22Rv1 (cell line): ENCODE measurements at regions not wholly inside any gene's neighbourhood (a gene's known extent, or its start where the extent isn't known, plus 50 kb on each side); places are given as distances from the start of the nearest gene placed in this dataset.

Experiments
- ZFX ChIP-seq: fragments of 450-650 bp; IDR thresholded peaks from 2 replicates; pipeline ENCODE4 v1.6.1; 2017; ENCODE audit warnings: antibody characterized with exemption, borderline replicate concordance
- TF ChIP-seq, protein P1 (sequence below): fragments of 450-650 bp; IDR thresholded peaks from 2 replicates; pipeline ENCODE4 v1.5.1; 2017; ENCODE audit warnings: mild to moderate bottlenecking

DNA sequence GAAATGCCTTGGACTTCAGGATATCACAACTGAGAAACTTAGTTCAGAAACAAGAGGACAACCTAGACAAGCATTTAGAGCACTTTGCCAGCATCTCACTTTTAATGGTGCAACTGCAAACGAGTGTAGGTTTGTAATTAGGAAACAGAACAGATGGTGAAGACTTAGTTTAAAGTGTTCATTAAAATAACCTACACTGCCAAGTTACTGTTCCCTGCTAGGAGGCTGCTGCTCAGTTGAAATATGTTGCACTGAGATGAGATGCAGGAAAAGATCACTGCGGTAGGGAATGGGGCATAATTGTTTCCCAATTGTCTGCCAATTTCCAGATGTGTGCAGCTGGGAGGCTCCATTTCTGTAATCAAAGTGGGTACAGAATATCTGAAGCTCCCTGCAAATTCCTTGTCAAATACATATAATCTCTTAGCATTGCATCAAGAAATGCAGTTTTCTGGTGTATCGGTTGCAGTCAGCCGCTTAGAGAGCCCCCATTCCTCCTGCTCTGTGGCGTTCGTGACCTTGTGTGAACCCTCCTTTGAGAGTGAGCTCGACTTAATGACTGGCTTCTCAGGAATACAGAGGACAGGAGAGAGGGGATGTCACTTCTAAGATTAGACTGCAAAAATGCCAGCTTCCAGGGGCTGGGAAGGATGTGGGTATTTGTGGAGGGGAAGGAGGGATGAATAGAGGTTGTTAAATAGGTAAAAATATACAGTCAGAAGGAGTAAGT is 448.9 kb downstream of the MED10 start:
- TF ChIP-seq, protein P1, sequence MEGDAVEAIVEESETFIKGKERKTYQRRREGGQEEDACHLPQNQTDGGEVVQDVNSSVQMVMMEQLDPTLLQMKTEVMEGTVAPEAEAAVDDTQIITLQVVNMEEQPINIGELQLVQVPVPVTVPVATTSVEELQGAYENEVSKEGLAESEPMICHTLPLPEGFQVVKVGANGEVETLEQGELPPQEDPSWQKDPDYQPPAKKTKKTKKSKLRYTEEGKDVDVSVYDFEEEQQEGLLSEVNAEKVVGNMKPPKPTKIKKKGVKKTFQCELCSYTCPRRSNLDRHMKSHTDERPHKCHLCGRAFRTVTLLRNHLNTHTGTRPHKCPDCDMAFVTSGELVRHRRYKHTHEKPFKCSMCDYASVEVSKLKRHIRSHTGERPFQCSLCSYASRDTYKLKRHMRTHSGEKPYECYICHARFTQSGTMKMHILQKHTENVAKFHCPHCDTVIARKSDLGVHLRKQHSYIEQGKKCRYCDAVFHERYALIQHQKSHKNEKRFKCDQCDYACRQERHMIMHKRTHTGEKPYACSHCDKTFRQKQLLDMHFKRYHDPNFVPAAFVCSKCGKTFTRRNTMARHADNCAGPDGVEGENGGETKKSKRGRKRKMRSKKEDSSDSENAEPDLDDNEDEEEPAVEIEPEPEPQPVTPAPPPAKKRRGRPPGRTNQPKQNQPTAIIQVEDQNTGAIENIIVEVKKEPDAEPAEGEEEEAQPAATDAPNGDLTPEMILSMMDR, result no peak
- no peak for TF ChIP-seq ZFX
